ENCODE measurements at regions not wholly inside any gene's neighbourhood (a gene's known extent, or its start where the extent isn't known, plus 50 kb on each side); places are given as distances from the start of the nearest gene placed in this dataset.

GRCh38 chr9:14499976-14500375, 186.0 kb upstream of the NFIB start:
- TF ChIP-seq POLR2A (IDR thresholded peaks at IDR 0.05) (no peak), CTCF (IDR thresholded peaks at IDR 0.05) (no peak)

All from lower leg skin (tissue), 3 donors.